DMS 273 treated with DMSO at 0.1 percent for 48 hours (cell line): ENCODE measurements at regions not wholly inside any gene's neighbourhood (a gene's known extent, or its start where the extent isn't known, plus 50 kb on each side); places are given as distances from the start of the nearest gene placed in this dataset.
"Not testable (repeated sequence)": the region's sequence is repeated elsewhere in the genome, so short reads cannot be mapped to it uniquely, and the experiment has no call there.

Experiments
- DNase-seq: peaks from one replicate; lab custom pipeline; 2025; lab: John Stamatoyannopoulos, UW

DNA sequence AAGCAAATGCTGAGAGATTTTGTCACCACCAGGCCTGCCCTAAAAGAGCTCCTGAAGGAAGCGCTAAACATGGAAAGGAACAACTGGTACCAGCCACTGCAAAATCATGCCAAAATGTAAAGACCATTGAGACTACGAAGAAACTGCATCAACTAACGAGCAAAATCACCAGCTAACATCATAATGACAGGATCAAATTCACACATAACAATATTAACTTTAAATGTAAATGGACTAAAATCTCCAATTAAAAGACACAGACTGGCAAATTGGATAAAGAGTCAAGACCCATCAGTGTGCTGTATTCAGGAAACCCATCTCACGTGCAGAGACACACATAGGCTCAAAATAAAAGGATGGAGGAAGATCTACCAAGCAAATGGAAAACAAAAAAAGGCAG lies 702.7 kb upstream of the INTU start:
- DNase-seq: not testable (repeated sequence)

DNA sequence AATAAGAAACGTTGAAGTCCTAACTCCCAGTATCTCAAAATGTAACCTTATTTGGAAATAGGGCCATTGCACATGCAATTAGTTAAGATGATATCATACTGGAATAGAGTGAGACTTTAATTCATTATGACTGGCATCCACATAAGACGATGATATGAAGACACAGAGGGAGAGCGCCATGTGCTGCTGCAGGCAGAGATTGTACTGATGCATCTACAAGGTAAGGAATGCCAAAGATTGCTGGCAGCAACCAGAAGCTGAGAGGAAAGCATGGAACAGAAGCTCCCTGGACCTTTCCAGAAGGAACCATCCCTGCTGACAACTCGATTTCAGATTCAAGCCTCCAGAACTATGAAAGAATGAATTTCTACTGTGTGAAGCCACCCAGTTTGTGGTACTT lies 697.0 kb upstream of the INTU start:
- no peak for DNase-seq

GRCh38 chr4:126937342-126937741 lies 695.4 kb upstream of the INTU start:
- DNase-seq: no peak

- no peak for DNase-seq
Observed at GRCh38 chr4:126937846-126938422, 694.8 kb upstream of the INTU start.

DNA sequence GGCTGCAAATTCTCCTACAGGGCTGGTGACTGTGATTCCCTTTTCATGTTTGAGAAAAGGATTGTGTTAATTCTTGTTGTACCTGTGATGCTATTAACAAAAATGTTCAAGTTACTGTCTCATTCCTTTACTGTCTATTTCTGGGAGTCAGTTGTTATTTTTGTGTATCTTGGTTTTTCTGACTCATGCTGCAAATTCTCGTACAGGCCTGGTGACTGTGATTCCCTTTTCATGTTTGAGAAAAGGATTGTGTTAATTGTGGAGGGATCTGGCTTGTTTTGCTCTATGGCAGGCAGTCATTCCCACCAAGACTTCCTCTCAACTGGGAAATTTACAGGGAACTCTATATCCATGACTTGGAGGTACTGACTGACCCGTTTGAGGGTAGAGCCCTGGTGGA lies 693.4 kb upstream of the INTU start:
- no peak for DNase-seq

- no peak for DNase-seq
Observed at GRCh38 chr4:126947536-126947935, 685.2 kb upstream of the INTU start.

DNA sequence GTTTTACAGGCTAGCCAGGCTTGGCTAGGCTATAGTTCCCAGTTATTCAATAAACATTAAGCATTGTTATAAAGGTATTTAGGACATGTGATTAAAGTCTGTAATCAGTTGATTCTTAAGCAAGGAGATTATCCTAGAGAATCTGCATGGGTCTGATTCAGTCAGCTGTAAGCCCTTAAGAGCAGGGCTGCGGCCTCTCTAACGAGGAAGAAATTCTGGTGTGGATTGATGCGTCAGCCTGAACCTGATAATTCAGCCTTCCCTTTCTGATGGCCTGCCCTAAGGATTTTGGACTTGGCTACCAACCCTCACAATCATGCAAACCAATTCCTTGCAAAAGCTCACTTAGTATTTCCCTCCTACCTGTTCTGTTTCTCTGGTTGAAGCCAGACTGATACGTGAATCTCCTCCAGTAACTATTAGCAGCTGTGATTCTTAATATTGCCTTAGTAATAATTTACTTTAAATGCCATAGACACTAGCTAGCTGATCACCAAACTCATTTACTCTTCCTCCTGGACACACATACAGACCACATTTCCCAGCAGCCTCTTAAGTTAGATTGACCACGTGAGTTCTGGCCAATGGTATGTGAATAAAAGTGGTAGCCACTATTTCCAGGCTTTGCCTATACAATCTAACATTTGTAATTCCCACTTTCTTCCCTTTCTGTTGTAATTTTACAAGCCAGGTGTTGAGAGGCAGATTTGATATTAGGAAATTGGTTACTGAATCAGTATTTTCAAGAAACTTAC lies 678.0 kb upstream of the INTU start:
- DNase-seq: no peak

DNA sequence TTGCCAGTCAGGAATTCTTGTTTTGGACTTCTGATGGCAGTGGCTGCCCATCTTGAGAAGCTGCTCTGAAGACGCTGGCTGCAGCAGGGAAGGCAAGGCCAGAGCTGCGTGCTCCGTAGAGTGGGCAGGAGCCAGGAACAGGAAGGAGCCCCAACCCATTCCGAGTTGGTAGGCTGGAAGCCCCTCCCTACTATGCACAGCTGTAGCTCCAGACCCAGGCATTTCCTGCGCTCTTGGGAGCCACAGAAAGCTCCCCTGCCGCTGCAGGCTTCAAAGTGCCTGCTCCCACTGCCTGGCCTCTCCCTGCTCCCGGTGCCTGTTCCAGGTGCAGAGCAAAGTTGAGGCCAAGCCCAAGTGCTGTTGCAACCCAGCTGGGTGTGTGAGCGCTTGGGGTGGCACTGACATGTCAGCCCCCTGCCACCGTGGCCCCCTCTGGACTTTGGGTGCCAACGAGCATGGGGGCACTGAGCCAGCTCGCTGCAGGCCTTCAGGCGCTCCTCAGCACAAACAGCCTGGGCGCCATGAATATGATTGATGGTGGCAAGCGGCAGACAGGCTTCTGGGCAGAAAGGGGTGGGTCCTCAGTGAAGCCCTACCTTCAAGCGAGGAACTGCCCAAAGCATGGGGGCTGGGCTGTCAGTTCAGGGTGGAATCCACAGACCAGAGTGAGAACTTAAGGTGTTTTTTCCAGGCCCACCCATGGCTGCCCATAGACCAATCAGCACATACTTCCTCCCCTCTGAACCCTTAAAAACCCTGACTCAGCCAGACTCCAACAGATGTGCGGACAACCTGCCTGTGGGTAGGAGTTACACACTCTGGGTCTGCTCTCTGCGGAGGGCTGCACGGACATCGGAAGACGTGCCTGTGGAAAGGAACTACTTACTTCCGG lies 677.2 kb upstream of the INTU start:
- no peak for DNase-seq

GRCh38 chr4:126956184-126956897 lies 676.4 kb upstream of the INTU start:
- DNase-seq: no peak

DNA sequence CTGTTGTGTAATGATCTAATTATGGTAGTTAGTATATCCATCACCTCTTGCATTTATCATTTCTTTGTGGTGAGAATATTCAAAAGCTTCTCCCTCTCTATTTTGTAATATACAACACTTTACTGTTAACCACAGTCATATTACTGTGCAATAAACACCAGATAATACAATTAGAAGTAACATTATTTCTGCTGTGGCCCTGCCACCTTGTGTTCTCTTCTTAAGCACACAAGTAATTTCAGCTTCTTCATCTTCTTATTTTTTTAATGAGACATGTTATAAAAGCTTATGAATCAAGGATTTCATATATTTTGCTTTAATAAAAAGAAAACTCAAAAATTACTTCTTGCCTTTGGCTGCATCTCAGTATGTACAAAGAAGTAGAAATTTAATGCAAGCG lies 675.2 kb upstream of the INTU start:
- DNase-seq: no peak

DNA sequence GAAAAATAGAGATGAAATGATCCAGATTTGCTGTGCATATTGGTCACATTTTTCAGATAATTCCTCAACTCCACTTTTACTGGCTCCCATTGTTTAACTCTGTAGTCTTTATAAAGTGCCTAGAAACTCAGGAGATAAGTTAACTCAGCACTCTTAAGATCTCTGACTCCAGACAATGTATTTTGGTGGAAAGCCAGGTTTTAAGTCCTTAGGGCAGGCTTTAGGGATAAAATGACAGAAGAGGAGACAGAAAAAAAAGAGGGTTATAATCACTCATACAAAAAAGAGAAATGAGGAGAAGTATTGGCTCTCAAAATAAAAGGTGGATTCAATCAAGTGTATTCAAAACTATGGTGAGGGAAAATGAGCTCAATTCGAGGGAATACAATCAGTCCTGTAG lies 674.8 kb upstream of the INTU start:
- DNase-seq: no peak

DNA sequence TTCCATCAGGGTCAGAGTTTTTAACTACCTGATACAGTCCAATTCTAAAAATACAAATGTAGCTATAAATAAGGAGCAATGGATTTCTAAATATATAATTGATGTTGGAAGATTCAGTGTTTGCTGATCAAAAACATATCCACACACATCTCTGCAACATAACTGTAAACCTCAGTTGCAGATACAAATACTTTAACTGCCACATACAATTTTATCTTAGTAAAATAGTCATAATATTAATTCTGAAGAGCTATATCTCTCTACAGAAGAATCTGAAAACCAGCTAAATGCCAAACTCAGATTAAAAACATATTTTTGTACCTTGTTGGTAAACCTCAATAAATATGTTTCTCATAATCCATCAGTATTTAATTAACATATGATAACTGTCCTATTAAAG lies 674.3 kb upstream of the INTU start:
- no peak for DNase-seq

- DNase-seq: no peak
Observed at GRCh38 chr4:126959056-126959745, 673.6 kb upstream of the INTU start.

GRCh38 chr4:126960760-126961159 lies 672.0 kb upstream of the INTU start:
- DNase-seq: no peak

- DNase-seq: no peak
Observed at GRCh38 chr4:126961661-126962060, 671.1 kb upstream of the INTU start.

- DNase-seq: no peak
Observed at GRCh38 chr4:126965877-126966276, 666.9 kb upstream of the INTU start.

GRCh38 chr4:126969360-126970235 lies 663.2 kb upstream of the INTU start:
- DNase-seq: no peak

GRCh38 chr4:126973201-126973600 lies 659.6 kb upstream of the INTU start:
- DNase-seq: no peak

DNA sequence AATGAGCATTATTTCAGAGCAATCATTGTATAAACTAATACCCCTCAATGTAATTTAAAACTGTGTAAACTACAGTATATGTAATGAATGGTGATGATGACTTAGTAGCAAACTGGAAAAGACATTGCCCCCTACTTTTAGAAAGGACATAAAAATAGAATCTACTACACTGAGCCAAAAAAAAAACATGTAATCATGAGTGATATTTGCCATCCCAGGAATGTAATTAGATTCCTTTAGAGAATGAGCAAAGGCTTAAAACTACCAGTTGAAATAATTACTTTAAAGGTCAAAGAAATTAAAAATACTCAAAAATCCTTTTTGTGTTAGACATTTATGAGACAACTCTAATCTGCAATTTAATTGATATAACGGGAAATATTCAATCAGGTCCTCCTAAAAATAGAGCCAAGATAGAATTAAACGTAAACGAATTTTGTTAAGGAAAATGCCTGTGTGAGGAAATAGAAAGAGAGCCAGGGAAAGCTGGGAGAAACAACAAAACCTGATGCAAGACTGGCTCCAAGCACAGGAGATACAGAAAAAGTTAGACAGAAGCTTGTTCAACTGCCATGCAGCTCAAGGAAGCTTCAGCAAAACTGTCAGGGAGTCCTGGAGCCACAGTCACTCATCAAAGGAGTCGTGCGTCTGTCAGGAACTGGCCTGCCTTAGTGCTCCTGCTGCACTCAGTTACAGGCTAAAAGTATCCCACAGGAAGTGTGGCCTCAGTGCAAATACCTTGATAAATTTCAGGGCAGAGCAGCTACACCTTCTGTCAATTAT lies 655.7 kb upstream of the INTU start:
- DNase-seq: no peak

GRCh38 chr4:126986005-126986404 lies 646.8 kb upstream of the INTU start:
- DNase-seq: no peak
